ENCODE measurements at regions not wholly inside any gene's neighbourhood (a gene's known extent, or its start where the extent isn't known, plus 50 kb on each side); places are given as distances from the start of the nearest gene placed in this dataset.
A peak's percentile ranks its signal among the peaks of the same experiment; 100 is the strongest.

DNA sequence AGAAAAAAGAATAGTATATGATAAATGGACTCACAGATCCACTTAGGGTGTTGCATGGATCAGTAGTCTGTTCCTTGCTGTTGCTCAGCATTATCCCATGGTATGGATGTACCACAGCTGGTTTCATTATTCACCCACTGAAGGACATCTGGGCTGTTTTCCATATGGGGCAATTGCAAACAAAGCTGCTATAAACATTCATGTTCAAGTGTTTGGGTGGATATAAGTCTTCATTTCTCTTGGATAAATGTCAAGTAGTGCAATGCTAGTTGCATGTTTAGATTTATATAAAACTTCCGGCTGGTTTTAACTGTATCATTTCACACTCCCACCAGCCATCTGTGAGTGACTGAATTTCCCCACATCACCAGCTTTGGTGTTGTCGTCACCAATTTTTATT, 137.7 kb downstream of the ASB7 start:
- no peak overlapping the region for H3K4me3 ChIP-seq (ENCODE audit: low read length)
- TF ChIP-seq, protein P1, sequence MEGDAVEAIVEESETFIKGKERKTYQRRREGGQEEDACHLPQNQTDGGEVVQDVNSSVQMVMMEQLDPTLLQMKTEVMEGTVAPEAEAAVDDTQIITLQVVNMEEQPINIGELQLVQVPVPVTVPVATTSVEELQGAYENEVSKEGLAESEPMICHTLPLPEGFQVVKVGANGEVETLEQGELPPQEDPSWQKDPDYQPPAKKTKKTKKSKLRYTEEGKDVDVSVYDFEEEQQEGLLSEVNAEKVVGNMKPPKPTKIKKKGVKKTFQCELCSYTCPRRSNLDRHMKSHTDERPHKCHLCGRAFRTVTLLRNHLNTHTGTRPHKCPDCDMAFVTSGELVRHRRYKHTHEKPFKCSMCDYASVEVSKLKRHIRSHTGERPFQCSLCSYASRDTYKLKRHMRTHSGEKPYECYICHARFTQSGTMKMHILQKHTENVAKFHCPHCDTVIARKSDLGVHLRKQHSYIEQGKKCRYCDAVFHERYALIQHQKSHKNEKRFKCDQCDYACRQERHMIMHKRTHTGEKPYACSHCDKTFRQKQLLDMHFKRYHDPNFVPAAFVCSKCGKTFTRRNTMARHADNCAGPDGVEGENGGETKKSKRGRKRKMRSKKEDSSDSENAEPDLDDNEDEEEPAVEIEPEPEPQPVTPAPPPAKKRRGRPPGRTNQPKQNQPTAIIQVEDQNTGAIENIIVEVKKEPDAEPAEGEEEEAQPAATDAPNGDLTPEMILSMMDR (conservative IDR thresholded peaks at IDR 0.05; ENCODE audit: low read length), result no peak
- peak; percentile 50 for DNase-seq (ENCODE audit: low read depth)

DNA sequence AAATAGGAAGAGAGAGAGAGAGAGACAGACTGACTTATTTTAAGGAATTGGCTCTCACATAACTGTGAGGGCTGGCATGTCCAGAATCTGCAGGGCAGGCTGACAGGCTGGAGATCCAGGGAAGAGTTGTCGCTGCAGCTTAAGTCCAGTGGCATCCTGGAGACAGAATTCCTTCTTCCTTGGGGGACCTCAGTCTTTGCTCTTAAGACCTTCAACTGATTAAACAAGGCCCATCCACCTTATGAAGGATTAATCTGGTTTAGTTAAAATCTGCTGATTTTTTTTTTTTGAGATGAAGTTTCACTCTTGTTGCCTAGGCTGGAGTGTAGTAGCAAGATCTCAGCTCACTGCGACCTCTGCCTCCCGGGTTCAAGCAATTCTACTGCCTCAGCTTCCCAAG, 128.0 kb upstream of the ALDH1A3 start:
- TF ChIP-seq, protein P1 (conservative IDR thresholded peaks at IDR 0.05; ENCODE audit: low read length), result no peak
- no peak for DNase-seq (ENCODE audit: low read depth)
- no peak overlapping the region for H3K4me3 ChIP-seq (ENCODE audit: low read length)

DNA sequence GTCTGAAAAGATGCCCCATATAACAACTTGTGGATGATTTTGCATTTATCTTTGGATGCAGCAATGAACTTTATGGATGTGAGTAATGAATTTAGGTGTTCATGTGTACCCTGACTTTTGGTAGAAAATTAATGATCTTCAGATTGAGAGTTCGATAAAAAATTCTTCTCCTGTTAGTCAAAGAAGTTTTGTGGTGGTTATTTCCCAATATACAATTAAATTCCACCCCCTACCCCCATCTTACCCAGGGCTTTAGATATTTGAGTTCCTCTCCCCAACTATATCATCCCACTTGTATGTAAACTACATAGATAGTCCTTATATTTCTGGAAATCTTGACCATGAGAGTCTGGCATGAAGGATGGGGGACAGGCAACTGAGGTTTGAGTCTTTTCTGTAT, 126.1 kb upstream of the ALDH1A3 start:
- DNase-seq (ENCODE audit: low read depth), result peak; percentile 53
- H3K4me3 ChIP-seq (ENCODE audit: low read length), result no peak overlapping the region
- TF ChIP-seq, protein P1 (conservative IDR thresholded peaks at IDR 0.05; ENCODE audit: low read length), result no peak

DNA sequence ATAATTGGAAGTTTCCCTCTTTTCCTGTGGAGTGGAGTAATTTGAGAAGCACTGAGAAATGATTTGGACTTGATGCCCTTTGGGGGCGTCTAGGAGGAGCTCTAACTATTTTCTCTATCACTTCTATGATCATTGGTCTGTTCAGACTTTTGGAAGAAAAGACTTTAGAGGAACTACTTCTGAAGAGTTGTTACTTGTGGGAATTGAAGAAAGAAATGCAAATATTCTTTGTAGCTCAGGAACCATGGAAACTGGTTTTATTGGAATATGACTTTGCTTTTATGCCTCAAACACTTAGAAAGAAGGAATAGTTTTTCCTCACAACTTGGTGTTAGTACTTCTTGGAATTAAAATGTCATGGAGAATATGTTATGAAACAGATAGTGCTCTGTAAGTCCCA, 122.0 kb upstream of the ALDH1A3 start:
- DNase-seq (ENCODE audit: low read depth), result no peak
- no peak overlapping the region for H3K4me3 ChIP-seq (ENCODE audit: low read length)
- TF ChIP-seq, protein P1 (conservative IDR thresholded peaks at IDR 0.05; ENCODE audit: low read length), result no peak

DNA sequence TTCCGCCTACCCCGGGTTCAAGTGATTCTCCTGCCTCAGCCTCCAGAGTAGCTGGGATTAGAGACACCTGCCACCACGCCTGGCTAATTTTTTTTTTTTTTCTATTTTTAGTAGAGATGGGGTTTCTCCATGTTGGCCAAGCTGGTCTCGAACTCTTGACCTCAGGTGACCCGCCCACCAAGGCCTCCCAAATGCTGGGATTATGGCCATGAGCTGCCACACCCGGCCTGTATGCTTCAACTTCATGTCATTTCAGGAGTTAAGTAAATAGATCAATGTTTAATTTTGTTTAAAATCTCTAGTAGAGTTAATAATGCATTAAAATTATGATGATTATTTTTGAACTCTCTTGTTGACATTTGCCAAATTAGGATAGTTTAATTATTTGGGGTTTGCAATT, 121.1 kb upstream of the ALDH1A3 start:
- no peak overlapping the region for H3K4me3 ChIP-seq (ENCODE audit: low read length)
- no peak for DNase-seq (ENCODE audit: low read depth)
- TF ChIP-seq, protein P1 (conservative IDR thresholded peaks at IDR 0.05; ENCODE audit: low read length), result no peak

DNA sequence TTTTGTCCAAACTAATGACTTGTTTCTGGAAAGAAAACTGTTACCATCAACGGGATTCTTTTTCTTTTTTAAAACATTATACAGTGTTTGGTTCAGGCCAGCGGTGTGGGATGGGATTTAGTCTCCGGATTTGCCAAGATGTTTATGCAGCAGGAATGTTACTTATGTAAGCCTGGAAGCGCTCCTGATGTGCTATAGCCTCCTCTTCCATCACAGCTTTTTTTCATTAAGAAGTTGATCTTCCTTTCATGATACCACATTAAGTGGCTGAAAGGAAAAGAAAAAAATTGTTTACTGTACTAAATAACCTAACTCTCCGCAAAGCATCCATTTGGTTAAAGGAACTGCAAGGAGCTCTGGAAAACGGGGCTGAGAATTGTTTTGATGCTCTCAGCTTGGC, 120.5 kb upstream of the ALDH1A3 start:
- DNase-seq (ENCODE audit: low read depth), result peak; percentile 97
- peak overlapping the region; percentile 28 for H3K4me3 ChIP-seq (ENCODE audit: low read length)
- TF ChIP-seq, protein P1 (conservative IDR thresholded peaks at IDR 0.05; ENCODE audit: low read length), result no peak

DNA sequence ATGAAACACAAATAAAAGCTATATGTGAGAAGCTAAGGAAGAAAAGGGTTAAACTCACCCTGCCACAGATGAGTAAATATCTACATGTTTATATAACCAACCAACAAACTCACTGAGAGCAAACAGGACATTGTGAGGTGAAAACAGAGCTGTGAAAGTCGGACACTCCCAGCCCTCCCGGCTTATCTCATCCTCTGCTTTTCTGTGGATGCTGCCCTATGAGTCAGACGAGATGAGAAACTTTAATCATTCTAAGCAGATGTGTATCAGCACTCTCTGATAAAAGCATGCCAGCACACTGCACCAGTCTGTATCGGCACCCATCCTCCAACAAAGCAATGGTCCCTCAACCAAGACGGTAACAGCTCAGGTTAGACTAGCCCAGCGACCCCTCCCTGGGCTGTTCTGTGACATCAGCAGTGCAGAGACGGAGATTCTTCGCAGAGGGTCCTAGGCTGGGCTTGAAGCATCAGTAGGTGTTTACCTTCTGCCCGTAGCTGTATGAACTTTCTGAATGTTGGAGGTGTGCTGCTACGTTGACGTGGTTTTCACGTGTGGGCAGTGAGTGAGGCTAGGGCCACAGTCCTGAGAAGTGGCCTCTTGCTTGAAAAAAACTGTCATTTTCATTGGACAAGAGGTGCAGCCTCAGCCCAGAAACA, 119.8 kb upstream of the ALDH1A3 start:
- peak; percentile 65 for DNase-seq (ENCODE audit: low read depth)
- H3K4me3 ChIP-seq (ENCODE audit: low read length), result peak overlapping the region; percentile 4
- TF ChIP-seq, protein P1 (conservative IDR thresholded peaks at IDR 0.05; ENCODE audit: low read length), result no peak
